ENCODE measurements at regions not wholly inside any gene's neighbourhood (a gene's known extent, or its start where the extent isn't known, plus 50 kb on each side); places are given as distances from the start of the nearest gene placed in this dataset.

DNA sequence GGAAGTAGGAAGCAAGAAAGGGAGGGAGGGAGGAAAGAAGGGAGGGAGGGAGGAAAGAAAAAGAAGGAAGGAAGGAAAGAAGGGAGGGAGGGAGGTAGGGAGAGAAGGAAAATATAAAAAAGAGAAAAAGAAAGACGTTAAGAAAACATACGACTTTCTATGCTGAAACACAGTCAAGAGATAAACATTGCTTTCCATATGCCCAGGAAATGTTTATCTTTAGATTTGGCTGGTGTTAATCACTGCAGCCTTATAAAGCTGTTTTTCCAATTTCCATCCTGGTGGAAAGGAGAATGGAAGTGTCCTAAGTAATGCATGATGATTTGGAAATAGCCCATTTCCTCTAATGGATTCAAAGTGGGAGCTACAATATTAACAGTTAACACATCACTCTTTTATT is 524.3 kb downstream of the MTRR start:
- ChIA-PET CTCF (no interaction called here), POLR2A (no interaction called here)
- Mint-ChIP-seq H3K27me3 (ENCODE audit: low read depth) (no peaks in the 10 kb centered on the region), H3K27ac (no peak overlapping the region), H3K36me3 (ENCODE audit: low read depth) (no peaks in the 10 kb centered on the region), H3K4me3 (no peak overlapping the region), H3K4me1 (ENCODE audit: low read depth) (no peaks in the 10 kb centered on the region), H3K9me3 (ENCODE audit: insufficient read depth) (peaks cover 4% of the 10 kb centered on the region)
- ATAC-seq = no peak
- no peak for DNase-seq

DNA sequence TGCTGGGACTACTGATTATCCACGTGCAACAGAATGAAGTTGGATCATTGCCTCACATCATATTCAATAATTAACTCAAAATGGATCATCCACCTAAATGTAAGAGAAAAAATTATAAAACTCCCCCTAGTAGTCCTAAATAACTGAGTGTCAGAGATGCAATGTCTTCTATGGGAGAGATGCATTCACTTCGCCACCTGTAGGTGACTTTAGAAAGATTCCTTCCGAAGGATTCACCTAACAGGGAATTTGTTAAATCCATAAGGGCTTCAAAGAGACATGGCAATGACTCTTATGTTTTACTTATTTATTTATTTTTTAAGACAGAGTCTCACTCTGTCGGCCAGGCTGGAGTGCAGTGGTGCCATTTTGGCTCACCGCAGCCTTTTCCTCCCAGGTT is 526.0 kb downstream of the MTRR start:
- Mint-ChIP-seq H3K9me3 (ENCODE audit: insufficient read depth) (peaks cover 4% of the 10 kb centered on the region), H3K27me3 (ENCODE audit: low read depth) (no peaks in the 10 kb centered on the region)

DNA sequence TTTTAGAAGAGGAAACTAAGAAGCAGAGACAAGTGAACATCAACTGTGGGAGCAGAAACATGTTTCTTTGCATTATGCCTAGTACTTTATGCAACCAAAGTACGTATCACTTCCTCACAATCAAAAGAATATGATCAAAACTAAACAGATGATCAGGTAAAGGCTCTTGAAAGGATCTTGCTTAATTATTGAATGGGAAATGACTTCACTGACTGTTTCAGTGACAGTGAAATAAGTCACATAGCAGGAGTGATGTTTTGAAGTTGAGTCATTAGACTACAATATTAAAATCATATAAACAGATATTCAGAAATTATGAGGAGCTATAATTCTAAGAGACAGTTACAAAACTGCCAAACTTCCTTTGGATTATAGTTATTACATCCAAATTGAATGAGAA is 527.3 kb downstream of the MTRR start:
- H3K4me3 Mint-ChIP-seq = no peak overlapping the region
- no peaks in the 10 kb centered on the region for H3K4me1 Mint-ChIP-seq (ENCODE audit: low read depth)
- CTCF ChIA-PET = no interaction called here
- no peak for ATAC-seq
- H3K27ac Mint-ChIP-seq = no peak overlapping the region
- H3K27me3 Mint-ChIP-seq (ENCODE audit: low read depth) = no peaks in the 10 kb centered on the region
- POLR2A ChIA-PET = no interaction called here
- no peaks in the 10 kb centered on the region for H3K36me3 Mint-ChIP-seq (ENCODE audit: low read depth)
- H3K9me3 Mint-ChIP-seq (ENCODE audit: insufficient read depth) = peaks cover 6% of the 10 kb centered on the region
- DNase-seq = no peak

More for the DNA sequence above, 526.0 kb downstream of the MTRR start:
- no peak overlapping the region for H3K27ac Mint-ChIP-seq
- H3K4me1 Mint-ChIP-seq (ENCODE audit: low read depth) = no peaks in the 10 kb centered on the region
- POLR2A ChIA-PET = no interaction called here
- H3K4me3 Mint-ChIP-seq = no peak overlapping the region
- CTCF ChIA-PET = no interaction called here
- ATAC-seq (no peak), DNase-seq (no peak)
- no peaks in the 10 kb centered on the region for H3K36me3 Mint-ChIP-seq (ENCODE audit: low read depth)

DNA sequence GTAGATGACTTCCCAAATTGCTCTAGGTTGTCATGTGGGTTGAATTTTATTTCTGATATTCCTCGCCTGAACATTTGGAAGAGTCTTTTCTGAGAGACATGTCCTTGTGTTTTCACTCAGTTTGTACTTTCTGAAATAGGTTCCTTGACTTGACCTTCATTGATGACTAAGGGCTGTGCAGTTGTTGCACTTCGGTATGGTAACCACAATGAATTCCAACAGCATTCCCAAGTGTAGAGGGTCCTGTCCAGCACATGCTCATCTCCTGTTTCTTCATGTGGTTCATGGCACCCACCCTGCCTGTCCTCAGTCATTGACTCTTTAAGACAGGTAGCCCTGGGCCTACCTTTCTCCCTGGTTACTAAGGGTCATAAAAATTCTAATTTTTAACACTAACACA is 527.8 kb downstream of the MTRR start:
- Mint-ChIP-seq H3K36me3 (ENCODE audit: low read depth) (no peaks in the 10 kb centered on the region), H3K27me3 (ENCODE audit: low read depth) (no peaks in the 10 kb centered on the region), H3K4me1 (ENCODE audit: low read depth) (no peaks in the 10 kb centered on the region), H3K27ac (no peak overlapping the region), H3K4me3 (no peak overlapping the region), H3K9me3 (ENCODE audit: insufficient read depth) (peaks cover 8% of the 10 kb centered on the region)
- no peak for ATAC-seq
- POLR2A ChIA-PET = no interaction called here
- CTCF ChIA-PET = no interaction called here
- DNase-seq = no peak

DNA sequence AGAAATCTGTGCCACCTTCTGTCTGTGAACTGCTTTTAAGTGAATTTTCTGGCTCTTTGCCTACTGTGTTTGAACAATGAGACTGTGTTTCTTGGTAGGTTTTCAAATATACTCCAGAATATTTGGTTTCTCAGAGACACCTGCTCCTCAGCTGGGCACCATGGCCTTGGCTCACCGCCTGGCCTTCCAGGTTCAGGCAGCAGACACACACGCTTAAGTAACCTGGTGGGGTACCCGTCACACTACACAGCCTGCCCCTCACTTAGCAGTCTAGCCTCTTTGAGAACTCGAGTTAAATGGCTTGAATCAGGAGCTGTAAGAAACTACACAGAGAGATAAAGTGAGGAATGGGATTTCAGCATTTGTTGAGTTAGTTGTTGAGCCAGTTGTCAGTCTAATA is 530.5 kb downstream of the MTRR start:
- ATAC-seq = no peak
- POLR2A ChIA-PET = no interaction called here
- CTCF ChIA-PET = no interaction called here
- Mint-ChIP-seq H3K4me3 (no peak overlapping the region), H3K4me1 (ENCODE audit: low read depth) (no peaks in the 10 kb centered on the region), H3K9me3 (ENCODE audit: insufficient read depth) (peaks cover 11% of the 10 kb centered on the region), H3K36me3 (ENCODE audit: low read depth) (no peaks in the 10 kb centered on the region), H3K27me3 (ENCODE audit: low read depth) (no peaks in the 10 kb centered on the region), H3K27ac (no peak overlapping the region)
- no peak for DNase-seq

DNA sequence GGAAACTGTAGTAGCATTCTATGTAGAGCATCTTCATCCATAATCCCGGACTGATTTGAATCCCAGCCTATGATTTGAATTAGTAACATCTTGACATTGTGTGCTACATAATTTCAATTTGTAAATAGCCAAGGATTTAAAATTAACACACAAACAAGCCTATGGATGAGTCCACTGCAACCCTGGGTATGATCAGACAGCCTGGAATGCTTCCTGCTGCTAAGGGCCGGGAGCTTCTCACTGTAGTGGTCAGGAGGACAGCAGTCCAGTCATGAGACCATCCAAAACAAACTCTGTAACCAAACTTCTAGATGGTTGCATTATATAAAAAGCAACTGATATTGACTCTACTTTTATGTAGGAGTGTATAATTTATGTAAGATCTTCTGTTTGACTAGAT is 539.3 kb downstream of the MTRR start:
- POLR2A ChIA-PET = no interaction called here
- CTCF ChIA-PET = no interaction called here
- Mint-ChIP-seq H3K36me3 (ENCODE audit: low read depth) (no peaks in the 10 kb centered on the region), H3K9me3 (ENCODE audit: insufficient read depth) (no peaks in the 10 kb centered on the region), H3K27ac (no peak overlapping the region), H3K27me3 (ENCODE audit: low read depth) (no peaks in the 10 kb centered on the region), H3K4me3 (no peak overlapping the region), H3K4me1 (ENCODE audit: low read depth) (no peaks in the 10 kb centered on the region)
- ATAC-seq (no peak), DNase-seq (no peak)

DNA sequence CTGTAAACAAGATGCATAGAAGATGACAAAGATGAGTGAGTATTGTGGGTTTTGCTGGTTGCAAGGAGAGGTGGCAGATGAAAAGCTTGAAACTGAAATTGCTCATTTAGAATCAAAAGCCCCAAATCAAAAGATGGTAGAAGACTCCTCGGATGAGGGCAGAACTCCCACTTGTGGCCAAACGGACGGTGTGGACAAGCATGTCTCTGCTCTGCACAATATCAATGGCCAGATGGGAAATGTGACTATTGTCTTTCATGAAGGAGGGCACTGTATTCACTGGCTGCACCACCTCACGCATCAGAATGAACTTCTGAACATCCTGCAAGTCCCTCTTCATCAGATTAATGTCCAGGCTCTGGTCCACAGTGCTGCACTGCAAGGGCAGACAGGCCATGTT is 541.7 kb downstream of the MTRR start:
- ChIA-PET CTCF (no interaction called here), POLR2A (no interaction called here)
- Mint-ChIP-seq H3K9me3 (ENCODE audit: insufficient read depth) (no peaks in the 10 kb centered on the region), H3K27ac (no peak overlapping the region), H3K36me3 (ENCODE audit: low read depth) (no peaks in the 10 kb centered on the region), H3K27me3 (ENCODE audit: low read depth) (no peaks in the 10 kb centered on the region), H3K4me3 (no peak overlapping the region), H3K4me1 (ENCODE audit: low read depth) (no peaks in the 10 kb centered on the region)
- no peak for ATAC-seq
- no peak for DNase-seq

DNA sequence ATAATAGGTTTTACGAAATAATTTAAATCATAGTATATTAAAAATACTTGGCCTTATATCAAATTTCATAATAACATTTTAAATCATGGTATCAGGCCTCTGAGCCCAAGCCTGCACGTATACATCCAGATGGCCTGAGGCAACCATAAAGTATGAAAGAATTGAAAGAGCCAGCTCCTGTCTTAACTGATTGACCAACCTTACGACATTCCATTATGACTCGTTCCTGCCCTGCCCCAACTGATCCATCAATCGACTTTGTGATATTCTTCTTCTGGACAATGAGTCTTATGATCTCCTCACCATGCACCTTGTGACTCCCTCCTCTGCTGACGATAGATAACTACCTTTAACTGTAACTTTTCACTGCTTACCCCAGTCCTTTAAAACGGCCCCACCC is 545.0 kb downstream of the MTRR start:
- Mint-ChIP-seq H3K27me3 (ENCODE audit: low read depth) (no peaks in the 10 kb centered on the region), H3K9me3 (ENCODE audit: insufficient read depth) (no peaks in the 10 kb centered on the region), H3K27ac (no peak overlapping the region), H3K4me1 (ENCODE audit: low read depth) (no peaks in the 10 kb centered on the region), H3K36me3 (ENCODE audit: low read depth) (no peaks in the 10 kb centered on the region), H3K4me3 (no peak overlapping the region)
- ChIA-PET POLR2A (no interaction called here), CTCF (no interaction called here)
- DNase-seq = no peak
- no peak for ATAC-seq

DNA sequence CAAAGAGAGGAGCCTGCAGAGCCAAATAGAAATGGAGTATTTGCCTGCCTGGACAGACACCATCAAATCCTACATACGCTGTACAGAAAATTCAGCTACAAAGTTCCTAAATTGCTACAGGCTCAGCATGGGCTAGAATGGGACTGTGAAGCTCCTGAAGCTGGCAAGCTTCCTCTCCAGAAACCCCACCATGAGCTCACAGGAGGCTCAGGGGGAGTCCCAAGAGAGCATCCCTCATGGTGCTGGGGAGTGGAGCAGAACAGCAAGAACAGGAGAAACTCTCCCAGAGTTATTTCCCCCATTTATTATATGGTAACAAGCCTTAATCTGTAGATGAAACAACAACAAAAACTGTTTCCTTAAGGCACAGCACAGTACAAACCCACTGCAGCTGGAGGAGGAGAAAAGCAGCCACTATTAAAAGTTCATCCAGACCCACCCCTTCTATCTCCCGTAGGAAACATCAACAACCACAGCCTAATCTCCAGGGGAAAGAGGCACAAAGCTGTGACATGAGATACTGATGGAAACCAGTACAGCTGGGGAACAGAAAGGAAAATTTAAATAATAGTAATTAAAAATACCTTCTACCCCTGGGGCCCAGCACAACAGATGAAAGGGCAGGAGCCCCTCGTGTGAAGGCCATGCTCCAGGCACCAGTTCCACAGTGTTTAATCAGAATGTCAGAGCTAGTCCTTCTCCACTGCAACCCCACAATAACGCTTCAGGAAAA is 548.5 kb downstream of the MTRR start:
- H3K4me1 Mint-ChIP-seq (ENCODE audit: low read depth) = no peaks in the 10 kb centered on the region
- ChIA-PET POLR2A (no interaction called here), CTCF (no interaction called here)
- DNase-seq (no peak), ATAC-seq (no peak)
- no peak overlapping the region for H3K4me3 Mint-ChIP-seq
- H3K36me3 Mint-ChIP-seq (ENCODE audit: low read depth) = no peaks in the 10 kb centered on the region
- no peak overlapping the region for H3K27ac Mint-ChIP-seq
- no peaks in the 10 kb centered on the region for H3K27me3 Mint-ChIP-seq (ENCODE audit: low read depth)
- no peaks in the 10 kb centered on the region for H3K9me3 Mint-ChIP-seq (ENCODE audit: insufficient read depth)

DNA sequence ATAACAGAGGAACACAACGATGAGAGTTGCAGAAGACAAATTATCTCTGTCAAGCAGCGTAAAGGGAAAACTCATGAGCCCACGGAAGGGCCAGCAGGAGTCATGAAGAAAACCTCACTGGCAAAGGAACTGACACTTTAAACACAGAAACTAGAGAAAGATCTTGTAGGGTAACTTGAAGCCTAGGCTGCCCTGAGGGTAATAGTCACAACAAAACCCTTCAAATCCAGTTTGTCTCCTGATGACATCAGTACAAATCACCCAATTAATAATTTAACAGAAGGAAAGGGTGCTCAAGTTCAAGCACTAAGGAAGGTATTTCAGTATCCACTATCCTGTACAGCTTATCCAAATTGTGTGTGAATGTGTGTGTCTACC is 549.1 kb downstream of the MTRR start:
- ChIA-PET CTCF (no interaction called here), POLR2A (no interaction called here)
- no peak overlapping the region for H3K4me3 Mint-ChIP-seq
- no peaks in the 10 kb centered on the region for H3K4me1 Mint-ChIP-seq (ENCODE audit: low read depth)
- no peak for ATAC-seq
- no peaks in the 10 kb centered on the region for H3K9me3 Mint-ChIP-seq (ENCODE audit: insufficient read depth)
- no peaks in the 10 kb centered on the region for H3K27me3 Mint-ChIP-seq (ENCODE audit: low read depth)
- DNase-seq = no peak
- H3K36me3 Mint-ChIP-seq (ENCODE audit: low read depth) = no peaks in the 10 kb centered on the region
- H3K27ac Mint-ChIP-seq = no peak overlapping the region

DNA sequence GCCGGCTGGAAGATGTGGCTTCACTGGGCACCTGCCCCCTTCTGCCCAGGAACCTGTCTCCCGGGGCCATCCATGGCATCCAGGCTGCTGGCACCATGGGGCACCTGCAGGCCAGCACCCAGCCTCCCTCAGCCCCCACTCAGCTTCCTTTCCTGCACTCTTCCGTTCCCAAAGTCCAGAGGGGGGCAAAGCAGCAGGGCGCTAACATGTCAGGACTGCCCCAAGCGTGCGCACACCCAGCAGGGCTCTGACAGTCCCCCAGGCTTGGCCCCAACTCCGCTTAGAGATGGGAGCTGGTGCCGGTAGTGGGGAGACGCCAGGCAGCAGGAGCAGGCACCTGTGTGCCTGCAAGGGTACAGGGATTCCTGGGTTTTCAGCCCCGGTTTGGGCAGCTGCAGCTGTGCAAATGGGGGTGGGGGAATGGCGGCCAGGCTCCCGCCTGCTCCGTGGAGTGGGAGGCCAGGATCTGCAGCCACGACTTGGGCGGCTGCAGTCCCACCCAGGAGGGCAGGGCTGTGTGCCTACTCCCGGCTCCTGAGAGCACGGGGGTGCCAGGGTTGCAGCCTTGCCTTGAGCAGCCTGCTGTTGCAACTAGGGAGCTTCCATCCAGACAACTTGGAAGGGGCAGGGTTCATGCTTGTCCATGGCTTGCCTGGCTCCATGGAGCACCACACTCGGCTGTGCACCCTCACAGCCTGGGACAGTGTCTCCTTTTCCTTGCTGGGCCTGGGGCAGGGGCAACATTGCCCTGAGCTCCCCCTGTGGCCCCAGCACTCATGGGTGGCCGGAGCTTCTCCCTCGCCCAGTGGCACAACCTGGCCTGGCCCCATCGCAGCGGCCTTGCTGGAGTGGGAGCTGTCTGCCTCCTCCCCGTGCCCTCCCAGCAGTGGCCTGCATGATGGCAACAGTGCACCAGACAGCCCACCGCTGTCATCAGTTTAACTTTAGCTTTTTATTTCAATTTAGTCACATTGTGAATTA is 561.1 kb downstream of the MTRR start:
- H3K36me3 Mint-ChIP-seq (ENCODE audit: low read depth) = no peaks in the 10 kb centered on the region
- H3K4me3 Mint-ChIP-seq = no peak overlapping the region
- H3K4me1 Mint-ChIP-seq (ENCODE audit: low read depth) = no peaks in the 10 kb centered on the region
- no peak for DNase-seq
- H3K9me3 Mint-ChIP-seq (ENCODE audit: insufficient read depth) = no peaks in the 10 kb centered on the region
- no peak for ATAC-seq
- POLR2A ChIA-PET = no interaction called here
- no peak overlapping the region for H3K27ac Mint-ChIP-seq
- CTCF ChIA-PET = no interaction called here
- no peaks in the 10 kb centered on the region for H3K27me3 Mint-ChIP-seq (ENCODE audit: low read depth)

DNA sequence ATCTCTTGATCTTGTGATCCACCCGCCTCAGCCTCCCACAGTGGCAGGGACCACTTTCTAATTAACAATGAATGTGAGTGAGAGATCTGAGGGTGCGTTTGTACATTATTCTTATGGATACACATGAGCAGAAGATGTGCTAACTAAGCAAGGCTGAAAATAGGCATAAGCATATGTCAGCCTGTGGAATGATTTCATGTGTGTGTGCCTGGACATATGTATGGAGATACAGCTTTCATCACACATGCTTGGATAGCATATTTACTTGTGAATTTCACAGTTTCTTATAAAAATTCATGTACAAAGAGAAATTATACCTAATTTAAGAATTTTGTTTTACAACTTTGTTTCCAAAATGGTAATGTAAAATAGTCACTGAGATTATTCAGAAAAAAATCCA is 565.6 kb downstream of the MTRR start:
- H3K27ac Mint-ChIP-seq = no peak overlapping the region
- no peaks in the 10 kb centered on the region for H3K9me3 Mint-ChIP-seq (ENCODE audit: insufficient read depth)
- ChIA-PET POLR2A (no interaction called here), CTCF (no interaction called here)
- ATAC-seq (no peak), DNase-seq (no peak)
- H3K4me1 Mint-ChIP-seq (ENCODE audit: low read depth) = no peaks in the 10 kb centered on the region
- H3K27me3 Mint-ChIP-seq (ENCODE audit: low read depth) = no peaks in the 10 kb centered on the region
- H3K36me3 Mint-ChIP-seq (ENCODE audit: low read depth) = no peaks in the 10 kb centered on the region
- no peak overlapping the region for H3K4me3 Mint-ChIP-seq

DNA sequence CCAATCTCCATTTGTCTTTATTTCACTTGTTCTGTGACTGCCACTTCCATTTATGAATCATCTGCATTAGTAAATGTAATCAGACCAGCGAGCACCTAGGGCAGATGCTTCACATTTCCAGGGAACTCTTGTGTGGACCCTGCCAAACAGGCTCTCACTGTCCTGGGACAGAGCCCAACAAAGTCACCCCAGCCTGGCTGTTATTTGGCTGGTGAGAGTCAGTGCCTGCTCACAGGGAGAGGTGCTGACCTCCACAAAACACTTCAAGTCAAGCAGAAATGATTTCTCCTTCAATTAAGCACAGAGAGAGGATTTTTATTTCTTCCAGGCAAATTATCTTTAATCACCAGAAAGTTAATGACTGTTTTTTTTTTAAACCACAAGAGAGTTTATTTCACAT is 568.0 kb downstream of the MTRR start:
- DNase-seq (no peak), ATAC-seq (no peak)
- CTCF ChIA-PET = no interaction called here
- Mint-ChIP-seq H3K4me1 (ENCODE audit: low read depth) (no peaks in the 10 kb centered on the region), H3K9me3 (ENCODE audit: insufficient read depth) (no peaks in the 10 kb centered on the region), H3K27me3 (ENCODE audit: low read depth) (no peaks in the 10 kb centered on the region), H3K27ac (no peak overlapping the region), H3K4me3 (no peak overlapping the region), H3K36me3 (ENCODE audit: low read depth) (no peaks in the 10 kb centered on the region)
- POLR2A ChIA-PET = no interaction called here

Data from activated CD8-positive, alpha-beta T cell treated with anti-CD3 and anti-CD28 coated beads, Interleukin-2, amount 10 ng/mL, durations not matched to agents 7 days and 5 days (primary cell).